HG03025 (cell line): ENCODE measurements at regions not wholly inside any gene's neighbourhood (a gene's known extent, or its start where the extent isn't known, plus 50 kb on each side); places are given as distances from the start of the nearest gene placed in this dataset.

ENCODE experiments used
- ATAC-seq: cut with Tn5 transposase; IDR thresholded peaks from one replicate; pipeline ENCODE4 v1.9.1; 2021; ENCODE audit warnings: mild to moderate bottlenecking, moderate library complexity; ENCODE audit not compliant: unreplicated experiment, low FRiP score

DNA sequence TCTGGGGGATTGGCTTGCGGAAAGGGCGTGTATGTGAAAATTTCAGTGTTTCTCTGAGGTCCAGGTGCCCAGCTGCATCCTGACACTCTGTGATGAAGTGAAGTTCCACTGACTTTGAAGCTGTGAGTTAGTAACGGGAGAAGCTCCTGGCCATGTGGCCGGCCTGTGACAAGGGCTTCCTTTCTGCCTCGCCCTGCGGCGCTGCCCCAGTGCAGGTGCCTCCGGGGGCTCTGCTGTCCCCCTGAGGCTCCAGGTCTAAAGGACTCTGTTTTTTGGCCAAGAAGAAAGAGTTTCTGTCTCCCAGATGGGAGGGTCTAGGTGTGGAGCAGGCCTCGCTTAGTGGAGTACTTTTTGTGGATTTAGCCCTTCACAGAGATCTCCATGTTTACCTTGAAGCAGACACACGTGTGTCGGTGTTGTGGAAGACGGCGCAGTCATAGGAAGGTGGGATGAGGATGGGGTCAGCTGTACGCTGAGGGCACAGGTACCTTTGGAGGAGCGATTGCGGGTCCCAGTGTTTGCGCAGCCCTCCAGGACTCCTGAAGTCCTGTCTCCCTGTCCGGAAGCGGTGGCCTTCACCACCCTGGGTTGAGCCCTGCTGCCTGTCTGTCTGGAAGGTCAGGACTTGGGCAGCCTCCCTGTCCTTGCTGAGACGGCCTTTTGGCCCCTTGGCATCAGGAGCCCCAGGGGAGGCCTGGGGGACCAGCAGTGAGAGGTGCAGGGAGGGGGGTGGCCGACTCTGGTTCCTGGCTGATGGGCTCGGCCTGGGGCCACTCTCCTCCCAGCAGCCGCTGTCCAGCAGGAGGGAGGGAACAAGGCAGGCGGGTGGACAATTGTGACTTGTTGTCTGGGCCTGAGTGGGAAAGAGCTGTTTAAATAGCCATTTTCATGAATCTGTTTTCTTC lies 1249.3 kb downstream of the BRD1 start:
- ATAC-seq: no peak

- ATAC-seq: no peak
These were observed 1250.0 kb downstream of the BRD1 start for GRCh38 chr22:48577691-48578090.

GRCh38 chr22:48577014-48577690 lies 1250.5 kb downstream of the BRD1 start:
- no peak for ATAC-seq

GRCh38 chr22:48576333-48577013 lies 1251.2 kb downstream of the BRD1 start:
- no peak for ATAC-seq

GRCh38 chr22:48575618-48576332 lies 1251.9 kb downstream of the BRD1 start:
- ATAC-seq: no peak

- ATAC-seq: no peak
These were observed 1252.7 kb downstream of the BRD1 start for GRCh38 chr22:48574776-48575617.

- ATAC-seq: no peak
These were observed 1253.9 kb downstream of the BRD1 start for GRCh38 chr22:48573766-48574165.

DNA sequence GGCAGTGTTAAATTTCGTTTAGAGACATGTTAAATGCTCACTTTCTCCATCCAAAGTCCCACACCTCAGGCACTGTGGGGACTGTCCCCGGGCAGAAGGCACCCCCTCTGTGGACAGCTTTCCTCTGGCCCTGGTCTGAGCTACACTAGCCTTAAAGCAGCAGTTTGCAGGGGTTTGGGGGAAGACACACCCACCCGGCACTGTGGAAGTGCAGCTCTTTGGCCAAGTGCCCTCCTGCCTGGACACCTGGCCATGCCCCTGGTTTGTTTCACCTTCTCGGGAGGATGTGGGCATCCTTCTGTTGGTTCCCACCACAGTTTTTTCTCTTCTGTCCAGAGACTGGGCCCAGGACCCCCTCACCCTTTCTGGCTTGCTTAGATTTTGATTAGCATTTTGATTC lies 1254.7 kb downstream of the BRD1 start:
- ATAC-seq: no peak

GRCh38 chr22:48570912-48571311 lies 1256.8 kb downstream of the BRD1 start:
- no peak for ATAC-seq

GRCh38 chr22:48569476-48570233 lies 1258.0 kb downstream of the BRD1 start:
- ATAC-seq: no peak

DNA sequence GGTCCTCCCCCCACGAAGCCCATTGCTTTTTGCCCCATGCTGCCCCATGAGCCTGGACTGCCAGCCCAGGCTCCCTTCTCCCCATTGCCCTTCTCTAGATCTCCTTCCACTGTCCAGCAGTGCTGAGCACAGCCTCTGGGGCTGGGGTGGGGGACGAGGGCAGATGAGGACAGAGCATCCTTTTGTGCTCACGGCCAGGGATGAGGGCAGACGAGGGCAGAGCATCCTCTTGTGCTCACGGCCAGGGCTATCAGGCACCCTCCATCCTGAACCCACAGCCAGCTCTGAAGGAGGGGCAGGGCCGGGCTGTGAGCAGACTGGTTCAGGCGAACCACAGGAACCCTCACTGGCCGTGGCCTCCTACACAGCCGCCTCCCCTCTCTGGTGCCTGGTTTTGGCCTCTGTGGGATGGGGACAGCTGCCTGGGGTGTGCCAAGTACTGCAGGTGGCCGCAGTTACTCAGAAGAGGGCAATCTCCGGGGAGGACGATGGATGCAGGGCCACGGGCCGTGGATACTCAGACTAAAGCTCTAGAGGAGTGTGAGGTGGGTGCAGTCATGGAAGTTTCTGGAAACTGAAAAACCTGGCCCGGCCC lies 1258.8 kb downstream of the BRD1 start:
- no peak for ATAC-seq

GRCh38 chr22:48567213-48567975 lies 1260.3 kb downstream of the BRD1 start:
- no peak for ATAC-seq

GRCh38 chr22:48566741-48567140 lies 1260.9 kb downstream of the BRD1 start:
- no peak for ATAC-seq

DNA sequence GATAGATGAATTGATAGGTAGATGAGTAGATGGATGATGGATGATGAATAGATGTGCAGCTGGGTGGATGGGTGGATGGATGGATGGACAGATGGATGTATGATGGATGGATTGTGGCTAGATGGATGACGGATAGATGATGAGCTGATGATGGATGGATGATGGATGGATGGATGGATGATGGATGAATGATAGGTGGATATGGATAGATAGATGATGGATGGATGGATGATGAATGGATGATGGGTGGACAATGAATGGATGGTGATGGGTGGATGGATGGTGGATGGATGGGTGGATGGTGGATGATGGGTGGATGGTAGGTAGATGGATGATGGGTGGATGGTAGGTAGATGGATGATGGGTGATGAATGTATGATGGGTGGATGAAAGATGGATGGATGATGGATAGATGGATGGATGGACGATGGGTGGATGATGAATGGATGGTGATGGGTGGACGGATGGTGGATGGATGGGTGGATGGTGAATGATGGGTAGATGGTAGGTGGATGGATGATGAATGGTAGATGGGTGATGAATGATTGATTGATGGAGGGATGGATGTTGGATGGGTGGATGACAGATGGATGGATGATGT lies 1261.7 kb downstream of the BRD1 start:
- ATAC-seq: no peak

DNA sequence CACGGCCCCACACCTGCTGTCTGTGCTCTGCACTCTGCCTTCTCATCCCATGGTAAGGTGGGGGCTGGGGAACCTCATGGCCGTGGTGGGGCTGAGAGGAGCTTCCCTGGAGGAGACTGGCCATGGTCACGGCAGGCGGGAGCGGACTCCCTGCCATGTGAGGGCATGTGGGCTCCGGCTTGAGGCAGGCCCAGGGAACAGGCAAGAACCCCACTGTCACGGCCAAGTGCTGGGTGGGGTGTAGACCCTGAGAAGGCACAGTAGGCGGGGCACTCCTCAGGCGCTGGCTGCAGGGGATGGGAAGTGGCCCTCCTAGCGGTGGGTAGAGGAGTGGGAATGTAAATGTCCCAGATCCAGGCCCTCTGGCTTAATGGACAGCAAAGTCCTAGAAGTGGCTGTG lies 1262.7 kb downstream of the BRD1 start:
- no peak for ATAC-seq

DNA sequence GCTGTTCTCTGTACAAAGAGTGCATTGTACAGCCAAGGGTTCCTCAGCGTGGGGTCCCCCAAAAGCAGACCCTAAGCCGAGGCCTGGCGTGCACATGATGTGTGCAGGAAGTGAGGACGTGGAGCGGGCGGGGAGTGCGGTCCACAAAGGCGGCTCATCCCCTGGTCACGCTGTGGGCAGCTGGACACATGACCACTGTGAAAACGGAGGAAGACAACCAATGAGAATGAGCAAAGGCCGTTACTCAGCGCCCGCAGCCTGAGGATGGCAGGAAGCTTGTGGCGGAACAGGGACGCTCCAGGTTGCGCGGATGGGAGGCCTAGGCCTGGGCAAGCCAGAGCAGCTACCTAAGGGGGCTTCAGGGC lies 1263.7 kb downstream of the BRD1 start:
- no peak for ATAC-seq

DNA sequence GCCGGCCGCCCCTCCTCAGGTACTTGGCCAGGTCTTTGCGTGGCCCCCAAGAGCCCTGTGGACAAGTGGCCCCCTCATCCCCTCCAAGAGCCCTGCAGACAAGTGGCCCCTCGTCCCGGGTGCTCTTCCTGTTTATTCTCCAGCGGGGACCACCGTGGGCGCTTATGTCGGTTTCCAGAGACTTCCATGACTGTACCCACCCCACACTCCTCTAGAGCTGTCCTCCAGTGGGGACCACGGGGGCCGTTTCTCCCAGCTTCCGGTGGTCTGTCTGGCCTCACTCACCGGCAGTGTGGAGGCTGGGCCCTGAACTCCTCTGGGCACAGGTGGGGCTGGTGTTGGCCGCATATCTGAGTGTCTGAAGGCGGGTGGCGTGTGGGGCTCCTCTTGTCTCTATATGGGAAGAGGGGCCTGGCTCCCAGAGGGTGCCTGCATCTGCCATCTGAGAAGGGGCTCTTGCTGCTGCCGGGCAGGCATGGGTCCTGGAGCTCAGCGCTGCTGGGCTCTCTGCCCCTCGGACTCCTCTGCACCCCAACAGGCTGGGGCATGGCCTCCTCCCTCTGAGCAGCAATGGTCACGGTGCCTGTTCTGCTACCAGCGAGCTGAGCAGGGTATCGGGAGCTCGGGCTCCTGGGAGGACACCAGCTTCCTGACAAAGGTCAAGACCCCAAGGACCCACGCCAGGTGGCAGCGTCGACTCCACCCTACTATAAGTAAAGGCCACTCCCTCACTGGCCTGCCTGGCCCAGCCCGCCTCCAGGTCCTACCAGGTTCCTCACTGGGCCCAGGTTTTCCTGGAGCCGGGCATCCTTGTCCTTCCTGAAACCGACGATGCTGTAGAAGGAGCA lies 1264.3 kb downstream of the BRD1 start:
- no peak for ATAC-seq
